Body of pancreas (tissue), 4 donors: ENCODE measurements at regions not wholly inside any gene's neighbourhood (a gene's known extent, or its start where the extent isn't known, plus 50 kb on each side); places are given as distances from the start of the nearest gene placed in this dataset.

ENCODE experiments used
- ATAC-seq: fragments of 150-250 bp; one replicate; pipeline ENCODE4 v1.9.1; 2016
- DNase-seq, 4 donors: peaks; one replicate each; pipeline ENCODE4 v3.0.0-alpha.2; 2019
- H3K27ac ChIP-seq, 4 donors: fragments of 200-600 bp; sonication (generic); 1 replicate in 3 of 4; 2 replicates in 1 of 4; pipeline versions ENCODE4 v1.5.1 to v1.6.1; 2016 to 2019; ENCODE audit warnings: mild to moderate bottlenecking in 1 of 4, mixed read lengths in 1 of 4, moderate library complexity in 1 of 4
- H3K27me3 ChIP-seq, 2 donors: fragments of 200-600 bp; sonication (generic); one replicate each; pipeline ENCODE4 v1.6.0; 2016; ENCODE audit warnings: mild to moderate bottlenecking in 1 of 2
- H3K36me3 ChIP-seq, 2 donors: fragments of 200-600 bp; sonication (generic); replicated peaks in 1 of 2; 2 replicates each; pipeline ENCODE4 v1.5.1; 2016; ENCODE audit warnings: low read depth in 2 of 2; ENCODE audit not compliant: insufficient read depth in 1 of 2
- H3K4me1 ChIP-seq: fragments of 200-600 bp; sonication (generic); one replicate; pipeline ENCODE4 v1.6.0; 2016
- H3K4me3 ChIP-seq, 2 donors: fragments of 200-600 bp; sonication (generic); 1 replicate in 1 of 2; 2 replicates in 1 of 2; pipeline ENCODE4 v1.5.1; 2016 to 2019
- H3K9me3 ChIP-seq, 3 donors: fragments of 200-600 bp; sonication (generic); 1 replicate in 2 of 3; 2 replicates in 1 of 3; pipeline ENCODE4 v1.5.1; 2016
- CTCF ChIP-seq, 7 experiments: fragments of 450-650 bp in 4 of 7; fragments of 200-600 bp in 3 of 7; sonication (generic) in 3 of 7; IDR thresholded peaks; one replicate each; pipeline ENCODE4 v1.5.1; 2016 to 2019; ENCODE audit warnings: antibody characterized with exemption in 7 of 7
- POLR2A ChIP-seq, 3 donors: fragments of 450-650 bp; IDR thresholded peaks; one replicate each; pipeline ENCODE4 v1.6.1; 2016; ENCODE audit warnings: antibody characterized with exemption in 3 of 3, mild to moderate bottlenecking in 2 of 3
- WGBS, 2 donors: methylation state at CpG; one replicate each; pipeline ENCODE4 v1.1.5; 2017; 5-methylcytosine and 5-hydroxymethylcytosine counted together
- intact Hi-C: fragments of 100-400 bp; cut with DNase I; formaldehyde crosslinking; loops from one replicate; pipeline ENCODE4 v1.15.1; 2023

DNA sequence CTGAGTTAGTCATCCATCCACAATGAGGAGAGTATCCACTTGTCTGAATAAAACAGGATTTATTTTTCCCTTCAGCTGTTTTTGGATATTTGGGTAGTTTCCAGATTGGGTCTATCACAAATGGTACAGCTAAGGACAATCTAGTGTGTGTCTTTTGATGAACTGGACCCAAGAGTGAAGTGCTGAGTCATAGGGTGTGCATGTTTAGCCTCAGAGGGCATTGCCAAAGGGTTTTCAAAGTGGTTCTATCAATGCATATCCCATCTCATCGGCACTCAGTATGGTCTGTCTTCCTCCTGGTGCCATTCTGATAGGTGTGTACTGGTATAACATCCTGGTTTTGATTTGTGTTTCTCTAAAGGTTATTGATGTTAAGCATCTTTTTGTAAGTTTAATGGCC lies 62.3 kb downstream of the GSX1 start:
- intact Hi-C loops, result no loop called here
- ATAC-seq (no peak), DNase-seq (no peak)
- Histone ChIP-seq H3K36me3 (no peaks in the 10 kb centered on the region), H3K27ac (no peak overlapping the region), H3K4me3 (no peak overlapping the region), H3K9me3 (no peaks in the 10 kb centered on the region), H3K4me1 (peaks cover 17% of the 10 kb centered on the region), H3K27me3 (no peaks in the 10 kb centered on the region)
- WGBS, 2 donors, result 70 to 89% methylated on average over 1 of the region's 1 CpG
- TF ChIP-seq CTCF (IDR thresholded peaks at IDR 0.05) (no peak), POLR2A (IDR thresholded peaks at IDR 0.05) (no peak)

DNA sequence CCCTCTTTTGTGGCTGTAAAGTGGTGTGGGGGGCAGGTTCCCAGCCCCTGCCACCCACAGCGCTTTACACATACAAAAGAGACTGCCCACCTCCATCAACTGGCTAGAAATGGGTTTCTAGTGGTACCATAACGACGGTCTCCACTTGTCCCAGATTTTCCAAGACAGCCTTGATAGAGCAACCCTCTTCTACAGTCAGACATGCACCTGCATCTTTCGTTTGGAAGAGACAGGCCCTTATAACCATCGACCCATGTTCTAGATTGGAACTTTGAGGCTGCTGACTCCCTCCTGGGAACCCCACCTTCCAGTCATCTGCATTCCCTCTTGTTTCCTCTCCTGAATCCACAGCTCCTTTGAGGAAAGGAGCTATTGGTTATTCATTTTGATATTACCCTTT lies 63.1 kb downstream of the GSX1 start:
- peaks cover 17% of the 10 kb centered on the region for H3K4me1 ChIP-seq

GRCh38 chr13:27857282-27857681 lies 62.5 kb upstream of the PDX1 start:
- H3K4me3 ChIP-seq, result no peak overlapping the region
- ATAC-seq, result no peak
- H3K27ac ChIP-seq, result no peak overlapping the region
- H3K9me3 ChIP-seq, result no peaks in the 10 kb centered on the region
- WGBS, 2 donors, result 67 to 69% methylated on average over 7 to 9 of the region's 10 CpGs
- H3K36me3 ChIP-seq, result no peaks in the 10 kb centered on the region
- H3K27me3 ChIP-seq, result no peaks in the 10 kb centered on the region
- DNase-seq, result no peak
- no peak for TF ChIP-seq POLR2A (IDR thresholded peaks at IDR 0.05)
- no peak for TF ChIP-seq CTCF (IDR thresholded peaks at IDR 0.05)
- intact Hi-C loops, result no loop called here
- no peaks in the 10 kb centered on the region for H3K4me1 ChIP-seq

More for the DNA sequence above, 63.1 kb downstream of the GSX1 start:
- TF ChIP-seq CTCF (IDR thresholded peaks at IDR 0.05) (no peak), POLR2A (IDR thresholded peaks at IDR 0.05) (no peak)
- Histone ChIP-seq H3K4me3 (no peak overlapping the region), H3K27me3 (no peaks in the 10 kb centered on the region), H3K27ac (no peak overlapping the region), H3K9me3 (no peaks in the 10 kb centered on the region), H3K36me3 (no peaks in the 10 kb centered on the region)
- intact Hi-C loops, result no loop called here
- 78 to 80% methylated on average over 5 of the region's 5 CpGs for WGBS, 2 donors
- DNase-seq, result no peak
- no peak for ATAC-seq

GRCh38 chr13:27858046-27858445 lies 61.8 kb upstream of the PDX1 start:
- no peak overlapping the region for H3K27ac ChIP-seq
- intact Hi-C loops, result no loop called here
- H3K27me3 ChIP-seq, result no peaks in the 10 kb centered on the region
- H3K36me3 ChIP-seq, result no peaks in the 10 kb centered on the region
- H3K9me3 ChIP-seq, result no peaks in the 10 kb centered on the region
- DNase-seq, result no peak
- 76 to 83% methylated on average over 5 of the region's 5 CpGs for WGBS, 2 donors
- ATAC-seq, result no peak
- H3K4me3 ChIP-seq, result no peak overlapping the region
- H3K4me1 ChIP-seq, result no peaks in the 10 kb centered on the region
- TF ChIP-seq POLR2A (IDR thresholded peaks at IDR 0.05) (no peak), CTCF (IDR thresholded peaks at IDR 0.05) (no peak)

- Histone ChIP-seq H3K4me3 (no peak overlapping the region), H3K27ac (no peak overlapping the region), H3K9me3 (no peaks in the 10 kb centered on the region), H3K36me3 (no peaks in the 10 kb centered on the region), H3K4me1 (no peaks in the 10 kb centered on the region), H3K27me3 (no peaks in the 10 kb centered on the region)
- intact Hi-C loops, result loop anchor here (10.0 kb wide), 1 partner anchor 84 kb away; no protein-coding TSS in a partner anchor
- no peak for DNase-seq
- ATAC-seq, result no peak
- WGBS, 2 donors, result 49 to 54% methylated on average over 5 of the region's 5 CpGs
- no peak for TF ChIP-seq CTCF (IDR thresholded peaks at IDR 0.05)
- no peak for TF ChIP-seq POLR2A (IDR thresholded peaks at IDR 0.05)
Measured at GRCh38 chr13:27860743-27861142, 59.1 kb upstream of the PDX1 start.
